HG03196 (cell line): ENCODE measurements at regions not wholly inside any gene's neighbourhood (a gene's known extent, or its start where the extent isn't known, plus 50 kb on each side); places are given as distances from the start of the nearest gene placed in this dataset.
"Not testable (repeated sequence)": the region's sequence is repeated elsewhere in the genome, so short reads cannot be mapped to it uniquely, and the experiment has no call there.

ENCODE experiments used
- ATAC-seq: cut with Tn5 transposase; IDR thresholded peaks from one replicate; pipeline ENCODE4 v1.9.1; 2021; ENCODE audit not compliant: unreplicated experiment

GRCh38 chr11:23797624-23798419, 699.0 kb upstream of the LUZP2 start:
- ATAC-seq: no peak

GRCh38 chr11:23834306-23834705, 662.5 kb upstream of the LUZP2 start:
- not testable (repeated sequence) for ATAC-seq

GRCh38 chr11:23836981-23837380, 659.9 kb upstream of the LUZP2 start:
- no peak for ATAC-seq

- no peak for ATAC-seq
Observed at GRCh38 chr11:23840872-23841271, 656.0 kb upstream of the LUZP2 start.

GRCh38 chr11:23846902-23847422, 649.9 kb upstream of the LUZP2 start:
- ATAC-seq: no peak

- ATAC-seq: no peak
Observed at GRCh38 chr11:23851216-23851615, 645.6 kb upstream of the LUZP2 start.

GRCh38 chr11:23856654-23857053, 640.2 kb upstream of the LUZP2 start:
- ATAC-seq: no peak

- no peak for ATAC-seq
Observed at GRCh38 chr11:23859087-23859486, 637.8 kb upstream of the LUZP2 start.

- no peak for ATAC-seq
Observed at GRCh38 chr11:23861615-23862014, 635.2 kb upstream of the LUZP2 start.

- no peak for ATAC-seq
Observed at GRCh38 chr11:23865341-23865975, 631.4 kb upstream of the LUZP2 start.

- ATAC-seq: no peak
Observed at GRCh38 chr11:23866641-23867040, 630.2 kb upstream of the LUZP2 start.

GRCh38 chr11:23869671-23870070, 627.2 kb upstream of the LUZP2 start:
- no peak for ATAC-seq

GRCh38 chr11:23873406-23873805, 623.4 kb upstream of the LUZP2 start:
- no peak for ATAC-seq

GRCh38 chr11:23875176-23875850, 621.5 kb upstream of the LUZP2 start:
- no peak for ATAC-seq

- ATAC-seq: not testable (repeated sequence)
Observed at GRCh38 chr11:23883426-23884048, 613.3 kb upstream of the LUZP2 start.

GRCh38 chr11:23884341-23884740, 612.5 kb upstream of the LUZP2 start:
- ATAC-seq: no peak

GRCh38 chr11:23885801-23886200, 611.1 kb upstream of the LUZP2 start:
- no peak for ATAC-seq

GRCh38 chr11:23887122-23887521, 609.7 kb upstream of the LUZP2 start:
- ATAC-seq: not testable (repeated sequence)

GRCh38 chr11:23893126-23893525, 603.7 kb upstream of the LUZP2 start:
- ATAC-seq: no peak

- no peak for ATAC-seq
Observed at GRCh38 chr11:23897453-23898286, 599.2 kb upstream of the LUZP2 start.
